Astrocyte (in vitro differentiated cells and primary cell): ENCODE measurements at regions not wholly inside any gene's neighbourhood (a gene's known extent, or its start where the extent isn't known, plus 50 kb on each side); places are given as distances from the start of the nearest gene placed in this dataset.

Experiments
- CTCF ChIP-seq: IDR thresholded peaks from 2 replicates; pipeline ENCODE4 v1.5.1; 2011; ENCODE audit warnings: low read depth, mild to moderate bottlenecking, inconsistent platforms, low read length, moderate library complexity; ENCODE audit not compliant: insufficient read depth
- EZH2 ChIP-seq: IDR thresholded peaks from 2 replicates; pipeline ENCODE4 v1.6.1; 2012; ENCODE audit warnings: mild to moderate bottlenecking, low read length, inconsistent platforms; ENCODE audit not compliant: insufficient read depth

GRCh38 chr5:169460123-169460522, 123.5 kb upstream of the SPDL1 start:
- TF ChIP-seq EZH2 (no peak), CTCF (no peak)
